ENCODE measurements at regions not wholly inside any gene's neighbourhood (a gene's known extent, or its start where the extent isn't known, plus 50 kb on each side); places are given as distances from the start of the nearest gene placed in this dataset.

- POLR2A ChIA-PET, result no interaction called here
- H3K4me3 Mint-ChIP-seq, result no peak overlapping the region
- peaks cover 35% of the 10 kb centered on the region for H3K9me3 Mint-ChIP-seq
- peaks cover 18% of the 10 kb centered on the region for H3K27me3 Mint-ChIP-seq (ENCODE audit: low read depth)
- CTCF ChIA-PET, result no interaction called here
- no peak for TF ChIP-seq HMGXB4 (CRISPR knock-in tag; IDR thresholded peaks at IDR 0.05)
- TF ChIP-seq ZBTB43 (CRISPR knock-in tag; IDR thresholded peaks at IDR 0.05), result no peak
- no peak for TF ChIP-seq ERG (CRISPR knock-in tag; IDR thresholded peaks at IDR 0.05)
- TF ChIP-seq ZNF263 (CRISPR knock-in tag; IDR thresholded peaks at IDR 0.05; ENCODE audit: low read depth), result no peak
- no peak for TF ChIP-seq ATF6 (CRISPR knock-in tag; IDR thresholded peaks at IDR 0.05)
- no peak for TF ChIP-seq SP1 (CRISPR knock-in tag; conservative IDR thresholded peaks at IDR 0.05)
- no peak for TF ChIP-seq FOXP1 (CRISPR knock-in tag; IDR thresholded peaks at IDR 0.05; ENCODE audit: borderline replicate concordance)
- TF ChIP-seq MXD4 (CRISPR knock-in tag; IDR thresholded peaks at IDR 0.05; ENCODE audit: borderline replicate concordance), result no peak
- TF ChIP-seq USF2 (CRISPR knock-in tag; IDR thresholded peaks at IDR 0.05), result no peak
- TF ChIP-seq NFYB (CRISPR knock-in tag; conservative IDR thresholded peaks at IDR 0.05; ENCODE audit: low read depth), result no peak
- TF ChIP-seq TCF7 (CRISPR knock-in tag; IDR thresholded peaks at IDR 0.05; ENCODE audit: low read depth), result no peak
- TF ChIP-seq FOXK1 (CRISPR knock-in tag; IDR thresholded peaks at IDR 0.05), result no peak
- H3K4me1 Mint-ChIP-seq, result peaks cover 10% of the 10 kb centered on the region
- DNase-seq (ENCODE audit: low spot score), result no peak
- no peak for ATAC-seq
- peaks cover 24% of the 10 kb centered on the region for H3K36me3 Mint-ChIP-seq
- H3K27ac Mint-ChIP-seq, result no peak overlapping the region
Measured at GRCh38 chr17:77730376-77730775, 228.1 kb upstream of the TNRC6C start.

- no peak for DNase-seq (ENCODE audit: low spot score)
- no peak overlapping the region for H3K4me3 Mint-ChIP-seq
- peaks cover 31% of the 10 kb centered on the region for H3K9me3 Mint-ChIP-seq
- ChIA-PET CTCF (interaction anchor here (1.0 kb wide), 1 partner anchor 191 kb away, joined by 3 read pairs; no protein-coding TSS in a partner anchor), POLR2A (interaction anchor here (0.7 kb wide), 1 partner anchor 14 kb away, joined by 4 read pairs; no protein-coding TSS in a partner anchor)
- peaks cover 24% of the 10 kb centered on the region for H3K36me3 Mint-ChIP-seq
- H3K27ac Mint-ChIP-seq, result no peak overlapping the region
- ATAC-seq, result no peak
- peaks cover 27% of the 10 kb centered on the region for H3K27me3 Mint-ChIP-seq (ENCODE audit: low read depth)
- H3K4me1 Mint-ChIP-seq, result peaks cover 22% of the 10 kb centered on the region
- TF ChIP-seq ZNF532 (CRISPR knock-in tag; IDR thresholded peaks at IDR 0.05; ENCODE audit: borderline replicate concordance) (no peak), GTF2I (CRISPR knock-in tag; conservative IDR thresholded peaks at IDR 0.05) (no peak), NFATC4 (CRISPR knock-in tag; IDR thresholded peaks at IDR 0.05) (no peak), ARID4B (CRISPR knock-in tag; IDR thresholded peaks at IDR 0.05; ENCODE audit: borderline replicate concordance) (no peak), MAX (CRISPR knock-in tag; IDR thresholded peaks at IDR 0.05) (no peak), ZNF396 (CRISPR knock-in tag; IDR thresholded peaks at IDR 0.05; ENCODE audit: borderline replicate concordance) (no peak)
Measured at GRCh38 chr17:77733576-77734296, 224.8 kb upstream of the TNRC6C start.

Measured in WTC11 (cell line).